ENCODE measurements at regions not wholly inside any gene's neighbourhood (a gene's known extent, or its start where the extent isn't known, plus 50 kb on each side); places are given as distances from the start of the nearest gene placed in this dataset.
"Not testable (repeated sequence)": the region's sequence is repeated elsewhere in the genome, so short reads cannot be mapped to it uniquely, and the experiment has no call there.

DNA sequence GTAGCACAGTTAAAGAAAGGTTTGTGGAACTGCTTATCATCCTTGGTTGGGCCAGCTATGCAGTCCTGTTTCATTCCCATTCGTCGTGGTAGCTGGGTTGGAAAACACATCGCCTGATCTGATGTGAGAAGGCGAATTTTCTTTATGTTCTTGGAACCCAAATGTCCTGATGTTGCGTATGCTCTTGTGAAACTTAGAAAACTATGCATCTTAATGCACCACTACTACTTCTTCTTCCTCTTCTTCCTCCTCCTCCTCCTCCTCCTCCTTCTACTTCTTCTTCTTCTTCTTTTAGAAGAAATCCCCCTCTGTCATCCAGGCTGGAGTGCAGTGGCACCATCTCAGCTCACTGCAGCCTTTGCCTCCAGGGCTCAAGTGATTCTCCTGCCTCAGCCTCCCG, 381.6 kb downstream of the UTRN start:
- Histone ChIP-seq H3K36me3 (ENCODE audit: control insufficient read depth in 4 of 4, insufficient read depth in 3 of 4, low read depth in 1 of 4, low read length in 3 of 4) (no peaks in the 10 kb centered on the region), H3K4me1 (ENCODE audit: control insufficient read depth in 4 of 4, insufficient read depth in 4 of 4, low read length in 3 of 4) (peaks cover 4 to 29% (median 9%) of the 10 kb centered on the region in 4 donors), H3K4me3 (ENCODE audit: low read depth in 1 of 3, low read length in 3 of 3) (no peak overlapping the region), H3K9ac (ENCODE audit: low read depth in 1 of 2, low read length in 2 of 2) (no peak overlapping the region), H3K9me3 (ENCODE audit: control insufficient read depth in 4 of 4, low read length in 3 of 4) (peaks cover 0 to 4% (median 1%) of the 10 kb centered on the region in 4 donors), H3K27me3 (ENCODE audit: control insufficient read depth in 4 of 4, insufficient read depth in 4 of 4, low read length in 3 of 4) (no peaks in the 10 kb centered on the region), H3K27ac (ENCODE audit: low read depth in 1 of 2, low read length in 2 of 2) (no peak overlapping the region)
- no peak for TF ChIP-seq GABPA (IDR thresholded peaks at IDR 0.05 in 1 of 2, conservative IDR thresholded peaks at IDR 0.05 in 1 of 2)
- TF ChIP-seq, protein P1, sequence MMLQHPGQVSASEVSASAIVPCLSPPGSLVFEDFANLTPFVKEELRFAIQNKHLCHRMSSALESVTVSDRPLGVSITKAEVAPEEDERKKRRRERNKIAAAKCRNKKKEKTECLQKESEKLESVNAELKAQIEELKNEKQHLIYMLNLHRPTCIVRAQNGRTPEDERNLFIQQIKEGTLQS (IDR thresholded peaks at IDR 0.05) = no peak
- TF ChIP-seq YY1 (IDR thresholded peaks at IDR 0.05) = no peak
- TF ChIP-seq, protein P2, sequence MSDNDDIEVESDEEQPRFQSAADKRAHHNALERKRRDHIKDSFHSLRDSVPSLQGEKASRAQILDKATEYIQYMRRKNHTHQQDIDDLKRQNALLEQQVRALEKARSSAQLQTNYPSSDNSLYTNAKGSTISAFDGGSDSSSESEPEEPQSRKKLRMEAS (IDR thresholded peaks at IDR 0.05) = no peak
- no peak for TF ChIP-seq FOXA2 (IDR thresholded peaks at IDR 0.05)
- TF ChIP-seq FOXA1 (IDR thresholded peaks at IDR 0.05) = no peak
- TF ChIP-seq, protein P3, sequence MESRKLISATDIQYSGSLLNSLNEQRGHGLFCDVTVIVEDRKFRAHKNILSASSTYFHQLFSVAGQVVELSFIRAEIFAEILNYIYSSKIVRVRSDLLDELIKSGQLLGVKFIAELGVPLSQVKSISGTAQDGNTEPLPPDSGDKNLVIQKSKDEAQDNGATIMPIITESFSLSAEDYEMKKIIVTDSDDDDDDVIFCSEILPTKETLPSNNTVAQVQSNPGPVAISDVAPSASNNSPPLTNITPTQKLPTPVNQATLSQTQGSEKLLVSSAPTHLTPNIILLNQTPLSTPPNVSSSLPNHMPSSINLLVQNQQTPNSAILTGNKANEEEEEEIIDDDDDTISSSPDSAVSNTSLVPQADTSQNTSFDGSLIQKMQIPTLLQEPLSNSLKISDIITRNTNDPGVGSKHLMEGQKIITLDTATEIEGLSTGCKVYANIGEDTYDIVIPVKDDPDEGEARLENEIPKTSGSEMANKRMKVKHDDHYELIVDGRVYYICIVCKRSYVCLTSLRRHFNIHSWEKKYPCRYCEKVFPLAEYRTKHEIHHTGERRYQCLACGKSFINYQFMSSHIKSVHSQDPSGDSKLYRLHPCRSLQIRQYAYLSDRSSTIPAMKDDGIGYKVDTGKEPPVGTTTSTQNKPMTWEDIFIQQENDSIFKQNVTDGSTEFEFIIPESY (IDR thresholded peaks at IDR 0.05) = no peak
- no peak for TF ChIP-seq RAD21 (IDR thresholded peaks at IDR 0.05)
- TF ChIP-seq TAF1 (conservative IDR thresholded peaks at IDR 0.05) = no peak
- TF ChIP-seq, protein P4, sequence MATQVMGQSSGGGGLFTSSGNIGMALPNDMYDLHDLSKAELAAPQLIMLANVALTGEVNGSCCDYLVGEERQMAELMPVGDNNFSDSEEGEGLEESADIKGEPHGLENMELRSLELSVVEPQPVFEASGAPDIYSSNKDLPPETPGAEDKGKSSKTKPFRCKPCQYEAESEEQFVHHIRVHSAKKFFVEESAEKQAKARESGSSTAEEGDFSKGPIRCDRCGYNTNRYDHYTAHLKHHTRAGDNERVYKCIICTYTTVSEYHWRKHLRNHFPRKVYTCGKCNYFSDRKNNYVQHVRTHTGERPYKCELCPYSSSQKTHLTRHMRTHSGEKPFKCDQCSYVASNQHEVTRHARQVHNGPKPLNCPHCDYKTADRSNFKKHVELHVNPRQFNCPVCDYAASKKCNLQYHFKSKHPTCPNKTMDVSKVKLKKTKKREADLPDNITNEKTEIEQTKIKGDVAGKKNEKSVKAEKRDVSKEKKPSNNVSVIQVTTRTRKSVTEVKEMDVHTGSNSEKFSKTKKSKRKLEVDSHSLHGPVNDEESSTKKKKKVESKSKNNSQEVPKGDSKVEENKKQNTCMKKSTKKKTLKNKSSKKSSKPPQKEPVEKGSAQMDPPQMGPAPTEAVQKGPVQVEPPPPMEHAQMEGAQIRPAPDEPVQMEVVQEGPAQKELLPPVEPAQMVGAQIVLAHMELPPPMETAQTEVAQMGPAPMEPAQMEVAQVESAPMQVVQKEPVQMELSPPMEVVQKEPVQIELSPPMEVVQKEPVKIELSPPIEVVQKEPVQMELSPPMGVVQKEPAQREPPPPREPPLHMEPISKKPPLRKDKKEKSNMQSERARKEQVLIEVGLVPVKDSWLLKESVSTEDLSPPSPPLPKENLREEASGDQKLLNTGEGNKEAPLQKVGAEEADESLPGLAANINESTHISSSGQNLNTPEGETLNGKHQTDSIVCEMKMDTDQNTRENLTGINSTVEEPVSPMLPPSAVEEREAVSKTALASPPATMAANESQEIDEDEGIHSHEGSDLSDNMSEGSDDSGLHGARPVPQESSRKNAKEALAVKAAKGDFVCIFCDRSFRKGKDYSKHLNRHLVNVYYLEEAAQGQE (IDR thresholded peaks at IDR 0.05) = no peak
- no peak for TF ChIP-seq JUND (IDR thresholded peaks at IDR 0.05)
- no peak for TF ChIP-seq HNF4G (IDR thresholded peaks at IDR 0.05)
- TF ChIP-seq RXRA (IDR thresholded peaks at IDR 0.05) = no peak
- WGBS = 89% methylated on average over 6 of the region's 6 CpGs
- no peak for DNase-seq (ENCODE audit: low spot score)

DNA sequence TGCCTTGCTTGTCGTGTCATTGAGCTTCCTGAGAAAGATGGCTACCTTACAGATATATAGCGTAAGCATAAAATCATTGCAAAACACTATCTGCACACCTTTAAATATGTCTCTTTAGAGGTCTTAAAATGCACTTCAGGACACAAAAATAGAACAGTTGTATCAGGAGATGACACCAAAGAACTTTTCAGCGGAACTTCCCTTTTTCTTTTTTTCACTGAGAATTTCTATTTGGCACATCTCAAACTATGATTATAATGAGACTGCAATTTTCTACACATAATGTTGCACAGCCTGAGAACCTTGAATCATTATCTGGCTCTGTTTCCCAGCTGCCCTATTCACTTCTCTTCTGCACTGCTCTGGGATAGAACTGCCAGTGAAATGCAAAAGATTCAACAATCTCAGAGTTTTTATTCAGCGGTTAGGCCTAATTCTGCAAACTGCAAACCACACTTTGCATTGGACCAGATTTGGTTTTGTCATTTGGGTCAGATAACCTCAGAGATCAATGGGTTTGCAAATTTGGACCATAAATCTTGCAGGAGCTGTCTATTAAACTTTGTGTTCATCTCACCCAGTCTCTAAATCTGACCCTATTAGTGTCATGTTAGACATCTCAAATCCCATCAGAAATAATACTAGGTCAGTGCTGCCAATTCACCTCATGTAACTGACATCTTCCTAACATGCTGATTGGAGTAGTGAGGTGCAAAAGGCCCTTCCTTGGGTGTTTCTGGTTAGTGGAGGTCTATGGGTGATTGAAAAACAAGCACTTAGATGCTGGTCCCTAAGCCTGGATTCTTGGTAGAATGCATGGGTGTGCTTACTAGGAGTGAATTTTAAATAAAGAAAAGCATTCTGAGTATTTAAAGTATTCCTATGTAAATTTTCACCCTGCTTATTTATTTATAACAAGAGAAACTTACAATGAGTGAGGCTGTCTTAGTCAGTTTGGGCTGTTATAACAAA, 382.7 kb downstream of the UTRN start:
- no peak for DNase-seq (ENCODE audit: low spot score)
- H3K4me1 ChIP-seq (ENCODE audit: control insufficient read depth in 4 of 4, insufficient read depth in 4 of 4, low read length in 3 of 4) = peaks cover 4 to 23% (median 9%) of the 10 kb centered on the region in 4 donors
- TF ChIP-seq FOXA1 (IDR thresholded peaks at IDR 0.05) (no peak), TAF1 (conservative IDR thresholded peaks at IDR 0.05) (no peak), GABPA (IDR thresholded peaks at IDR 0.05 in 1 of 2, conservative IDR thresholded peaks at IDR 0.05 in 1 of 2) (no peak)
- TF ChIP-seq, protein P4 (IDR thresholded peaks at IDR 0.05) = no peak
- no peak overlapping the region for H3K9ac ChIP-seq (ENCODE audit: low read depth in 1 of 2, low read length in 2 of 2)
- WGBS = 89% methylated on average over 4 of the region's 4 CpGs
- H3K4me3 ChIP-seq (ENCODE audit: low read depth in 1 of 3, low read length in 3 of 3) = no peak overlapping the region
- H3K27me3 ChIP-seq (ENCODE audit: control insufficient read depth in 4 of 4, insufficient read depth in 4 of 4, low read length in 3 of 4) = no peaks in the 10 kb centered on the region
- no peaks in the 10 kb centered on the region for H3K36me3 ChIP-seq (ENCODE audit: control insufficient read depth in 4 of 4, insufficient read depth in 3 of 4, low read depth in 1 of 4, low read length in 3 of 4)
- no peak overlapping the region for H3K27ac ChIP-seq (ENCODE audit: low read depth in 1 of 2, low read length in 2 of 2)
- peaks cover 0 to 4% (median 1%) of the 10 kb centered on the region in 4 donors for H3K9me3 ChIP-seq (ENCODE audit: control insufficient read depth in 4 of 4, low read length in 3 of 4)

DNA sequence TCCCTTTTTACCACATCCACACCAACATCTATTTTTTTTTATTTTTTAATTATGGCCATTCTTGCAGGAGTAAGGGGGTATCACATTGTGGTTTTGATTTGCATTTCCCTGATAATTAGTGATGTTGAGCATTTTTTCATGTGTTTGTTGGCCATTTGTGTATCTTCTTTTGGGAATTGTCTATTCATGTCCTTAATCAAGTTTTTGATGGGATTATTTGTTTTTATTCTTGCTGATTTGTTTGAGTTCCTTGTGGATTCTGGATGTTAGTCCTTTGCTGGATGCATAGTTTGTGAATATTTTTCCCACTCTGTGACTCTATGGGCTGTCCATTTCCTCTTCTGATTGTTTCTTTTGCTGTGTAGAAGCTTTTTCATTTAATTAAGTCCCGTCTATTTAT, 385.1 kb downstream of the UTRN start:
- H3K27me3 ChIP-seq (ENCODE audit: control insufficient read depth in 4 of 4, insufficient read depth in 4 of 4, low read length in 3 of 4); H3K27ac ChIP-seq (ENCODE audit: low read depth in 1 of 2, low read length in 2 of 2); DNase-seq (ENCODE audit: low spot score); H3K9me3 ChIP-seq (ENCODE audit: control insufficient read depth in 4 of 4, low read length in 3 of 4); H3K4me3 ChIP-seq (ENCODE audit: low read depth in 1 of 3, low read length in 3 of 3); H3K4me1 ChIP-seq (ENCODE audit: control insufficient read depth in 4 of 4, insufficient read depth in 4 of 4, low read length in 3 of 4); H3K9ac ChIP-seq (ENCODE audit: low read depth in 1 of 2, low read length in 2 of 2); H3K36me3 ChIP-seq (ENCODE audit: control insufficient read depth in 4 of 4, insufficient read depth in 3 of 4, low read depth in 1 of 4, low read length in 3 of 4): not testable (repeated sequence)
- WGBS = 99% methylated on average over 1 of the region's 1 CpG

Data from liver (tissue), 7 donors.